ENCODE measurements at regions not wholly inside any gene's neighbourhood (a gene's known extent, or its start where the extent isn't known, plus 50 kb on each side); places are given as distances from the start of the nearest gene placed in this dataset.

GRCh38 chr3:127408022-127408683 is 120.3 kb upstream of the PRR20G start:
- no peak for TF ChIP-seq CTCF (IDR thresholded peaks at IDR 0.05; ENCODE audit: low read depth, low read length)
- no peak for DNase-seq (ENCODE audit: extremely low read depth, low read depth)

GRCh38 chr3:127407026-127407939 is 119.4 kb upstream of the PRR20G start:
- no peak for DNase-seq (ENCODE audit: extremely low read depth, low read depth)
- TF ChIP-seq CTCF (IDR thresholded peaks at IDR 0.05; ENCODE audit: low read depth, low read length) = no peak

GRCh38 chr3:127406309-127407025 is 118.6 kb upstream of the PRR20G start:
- no peak for DNase-seq (ENCODE audit: extremely low read depth, low read depth)

GRCh38 chr3:127405791-127406190 is 117.9 kb upstream of the PRR20G start:
- no peak for DNase-seq (ENCODE audit: extremely low read depth, low read depth)
- no peak for TF ChIP-seq CTCF (IDR thresholded peaks at IDR 0.05; ENCODE audit: low read depth, low read length)

More at GRCh38 chr3:127406309-127407025, 118.6 kb upstream of the PRR20G start:
- no peak for TF ChIP-seq CTCF (IDR thresholded peaks at IDR 0.05; ENCODE audit: low read depth, low read length)

GRCh38 chr3:127405010-127405598 is 117.3 kb upstream of the PRR20G start:
- DNase-seq (ENCODE audit: extremely low read depth, low read depth) = no peak
- TF ChIP-seq CTCF (IDR thresholded peaks at IDR 0.05; ENCODE audit: low read depth, low read length) = no peak

- TF ChIP-seq CTCF (IDR thresholded peaks at IDR 0.05; ENCODE audit: low read depth, low read length) = no peak
- DNase-seq (ENCODE audit: extremely low read depth, low read depth) = no peak
These were observed 116.6 kb upstream of the PRR20G start for GRCh38 chr3:127404221-127405009.

Data from AG09319 (cell line).